ENCODE measurements at regions not wholly inside any gene's neighbourhood (a gene's known extent, or its start where the extent isn't known, plus 50 kb on each side); places are given as distances from the start of the nearest gene placed in this dataset.

GRCh38 chr2:118726821-118727220 is 120.6 kb downstream of the EN1 start:
- DNase-seq, result no peak
- Histone ChIP-seq H3K27me3 (no peaks in the 10 kb centered on the region), H3K9me3 (replicated peaks in 1 of 3) (no peaks in the 10 kb centered on the region), H3K27ac (no peak overlapping the region), H3K4me1 (replicated peaks in 1 of 2) (no peaks in the 10 kb centered on the region), H3K36me3 (replicated peaks in 1 of 2) (no peaks in the 10 kb centered on the region), H3K4me3 (no peak overlapping the region)
- intact Hi-C loops (cut with DNase I), result no loop called here
- TF ChIP-seq CTCF (IDR thresholded peaks at IDR 0.05) (no peak), POLR2A (IDR thresholded peaks at IDR 0.05) (no peak)

- no peak for DNase-seq
- H3K36me3 ChIP-seq (replicated peaks in 1 of 2), result no peaks in the 10 kb centered on the region
- intact Hi-C loops (cut with DNase I), result no loop called here
Measured at GRCh38 chr2:118723394-118723793, 124.1 kb downstream of the EN1 start.

GRCh38 chr2:118722976-118723375 is 124.5 kb downstream of the EN1 start:
- WGBS, 4 donors, result 71 to 76% (median 74%) methylated on average over 3 of the region's 3 CpGs

More at GRCh38 chr2:118723394-118723793, 124.1 kb downstream of the EN1 start:
- TF ChIP-seq POLR2A (IDR thresholded peaks at IDR 0.05), result no peak
- Histone ChIP-seq H3K4me3 (no peak overlapping the region), H3K9me3 (replicated peaks in 1 of 3) (no peaks in the 10 kb centered on the region), H3K4me1 (replicated peaks in 1 of 2) (no peaks in the 10 kb centered on the region), H3K27ac (no peak overlapping the region), H3K27me3 (no peaks in the 10 kb centered on the region)
- 53 to 70% (median 68%) methylated on average over 4 of the region's 4 CpGs for WGBS, 4 donors

GRCh38 chr2:118721817-118722551 is 125.5 kb downstream of the EN1 start:
- 80 to 85% (median 83%) methylated on average over 11 of the region's 11 CpGs for WGBS, 4 donors
- no peaks in the 10 kb centered on the region for H3K4me1 ChIP-seq (replicated peaks in 1 of 2)
- no peak for TF ChIP-seq CTCF (IDR thresholded peaks at IDR 0.05)
- no peak for TF ChIP-seq POLR2A (IDR thresholded peaks at IDR 0.05)
- H3K27me3 ChIP-seq, result no peaks in the 10 kb centered on the region
- no peak for DNase-seq
- no peak overlapping the region for H3K4me3 ChIP-seq
- no peaks in the 10 kb centered on the region for H3K9me3 ChIP-seq (replicated peaks in 1 of 3)
- H3K27ac ChIP-seq, result no peak overlapping the region
- intact Hi-C loops (cut with DNase I), result no loop called here
- no peaks in the 10 kb centered on the region for H3K36me3 ChIP-seq (replicated peaks in 1 of 2)

More at GRCh38 chr2:118722976-118723375, 124.5 kb downstream of the EN1 start:
- no peak for DNase-seq
- TF ChIP-seq CTCF (IDR thresholded peaks at IDR 0.05) (no peak), POLR2A (IDR thresholded peaks at IDR 0.05) (no peak)
- Histone ChIP-seq H3K9me3 (replicated peaks in 1 of 3) (no peaks in the 10 kb centered on the region), H3K4me3 (no peak overlapping the region), H3K27me3 (no peaks in the 10 kb centered on the region), H3K4me1 (replicated peaks in 1 of 2) (no peaks in the 10 kb centered on the region), H3K36me3 (replicated peaks in 1 of 2) (no peaks in the 10 kb centered on the region), H3K27ac (no peak overlapping the region)
- intact Hi-C loops (cut with DNase I), result no loop called here

GRCh38 chr2:118720866-118721265 is 126.6 kb downstream of the EN1 start:
- TF ChIP-seq CTCF (IDR thresholded peaks at IDR 0.05), result no peak
- no peak for TF ChIP-seq POLR2A (IDR thresholded peaks at IDR 0.05)
- H3K27me3 ChIP-seq, result no peaks in the 10 kb centered on the region
- H3K27ac ChIP-seq, result no peak overlapping the region
- no peaks in the 10 kb centered on the region for H3K4me1 ChIP-seq (replicated peaks in 1 of 2)
- H3K9me3 ChIP-seq (replicated peaks in 1 of 3), result no peaks in the 10 kb centered on the region
- H3K36me3 ChIP-seq (replicated peaks in 1 of 2), result no peaks in the 10 kb centered on the region
- DNase-seq, result no peak
- 75 to 84% (median 77%) methylated on average over 4 of the region's 4 CpGs for WGBS, 4 donors
- H3K4me3 ChIP-seq, result no peak overlapping the region
- intact Hi-C loops (cut with DNase I), result no loop called here

Data from adrenal gland (tissue), 9 donors.